ENCODE measurements at regions not wholly inside any gene's neighbourhood (a gene's known extent, or its start where the extent isn't known, plus 50 kb on each side); places are given as distances from the start of the nearest gene placed in this dataset.

GRCh38 chr11:30089921-30090320, 73.1 kb upstream of the KCNA4 start:
- Histone ChIP-seq H3K9me3 (no peaks in the 10 kb centered on the region), H3K4me1 (no peaks in the 10 kb centered on the region), H3K27me3 (no peaks in the 10 kb centered on the region), H3K27ac (no peak overlapping the region), H3K4me3 (no peak overlapping the region), H3K36me3 (no peaks in the 10 kb centered on the region)
- TF ChIP-seq, protein P1, sequence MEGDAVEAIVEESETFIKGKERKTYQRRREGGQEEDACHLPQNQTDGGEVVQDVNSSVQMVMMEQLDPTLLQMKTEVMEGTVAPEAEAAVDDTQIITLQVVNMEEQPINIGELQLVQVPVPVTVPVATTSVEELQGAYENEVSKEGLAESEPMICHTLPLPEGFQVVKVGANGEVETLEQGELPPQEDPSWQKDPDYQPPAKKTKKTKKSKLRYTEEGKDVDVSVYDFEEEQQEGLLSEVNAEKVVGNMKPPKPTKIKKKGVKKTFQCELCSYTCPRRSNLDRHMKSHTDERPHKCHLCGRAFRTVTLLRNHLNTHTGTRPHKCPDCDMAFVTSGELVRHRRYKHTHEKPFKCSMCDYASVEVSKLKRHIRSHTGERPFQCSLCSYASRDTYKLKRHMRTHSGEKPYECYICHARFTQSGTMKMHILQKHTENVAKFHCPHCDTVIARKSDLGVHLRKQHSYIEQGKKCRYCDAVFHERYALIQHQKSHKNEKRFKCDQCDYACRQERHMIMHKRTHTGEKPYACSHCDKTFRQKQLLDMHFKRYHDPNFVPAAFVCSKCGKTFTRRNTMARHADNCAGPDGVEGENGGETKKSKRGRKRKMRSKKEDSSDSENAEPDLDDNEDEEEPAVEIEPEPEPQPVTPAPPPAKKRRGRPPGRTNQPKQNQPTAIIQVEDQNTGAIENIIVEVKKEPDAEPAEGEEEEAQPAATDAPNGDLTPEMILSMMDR (IDR thresholded peaks at IDR 0.05), result no peak
- no peak for TF ChIP-seq POLR2A (IDR thresholded peaks at IDR 0.05)
- intact Hi-C loops (cut with DNase I; ENCODE audit: low total_unique reads), result no loop called here
- no peak for DNase-seq

DNA sequence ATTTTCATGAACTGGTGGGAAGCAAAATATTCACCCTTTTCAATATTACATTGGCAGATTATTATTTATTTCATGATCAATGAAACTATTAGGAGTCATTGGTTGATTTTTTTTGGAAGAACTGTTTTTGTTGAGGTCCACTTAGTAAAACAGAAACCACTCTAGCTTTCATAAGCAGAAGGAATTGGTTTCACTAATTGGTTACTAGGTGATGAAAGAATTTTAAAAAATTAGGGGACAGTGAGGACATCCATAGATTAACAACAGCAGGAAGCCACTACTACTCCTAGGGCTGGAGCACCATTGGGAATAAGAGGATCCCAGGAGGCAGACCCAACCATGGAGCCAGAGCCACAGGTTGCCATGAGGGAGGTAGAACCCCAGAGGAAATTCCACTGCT, 74.4 kb upstream of the KCNA4 start:
- H3K4me1 ChIP-seq, result no peaks in the 10 kb centered on the region
- no peaks in the 10 kb centered on the region for H3K9me3 ChIP-seq
- TF ChIP-seq, protein P1 (IDR thresholded peaks at IDR 0.05), result no peak
- no peak for TF ChIP-seq POLR2A (IDR thresholded peaks at IDR 0.05)
- intact Hi-C loops (cut with DNase I; ENCODE audit: low total_unique reads), result no loop called here
- DNase-seq, result no peak
- no peaks in the 10 kb centered on the region for H3K36me3 ChIP-seq
- H3K4me3 ChIP-seq, result no peak overlapping the region
- no peaks in the 10 kb centered on the region for H3K27me3 ChIP-seq
- no peak overlapping the region for H3K27ac ChIP-seq

- no peaks in the 10 kb centered on the region for H3K36me3 ChIP-seq
These were observed 74.9 kb upstream of the KCNA4 start for GRCh38 chr11:30091737-30092136.

GRCh38 chr11:30092518-30092917, 75.7 kb upstream of the KCNA4 start:
- Histone ChIP-seq H3K9me3 (no peaks in the 10 kb centered on the region), H3K4me1 (no peaks in the 10 kb centered on the region), H3K27ac (no peak overlapping the region), H3K36me3 (no peaks in the 10 kb centered on the region), H3K4me3 (no peak overlapping the region), H3K27me3 (no peaks in the 10 kb centered on the region)
- no peak for DNase-seq
- no peak for TF ChIP-seq POLR2A (IDR thresholded peaks at IDR 0.05)
- TF ChIP-seq, protein P1 (IDR thresholded peaks at IDR 0.05), result no peak
- intact Hi-C loops (cut with DNase I; ENCODE audit: low total_unique reads), result no loop called here

More at GRCh38 chr11:30091737-30092136, 74.9 kb upstream of the KCNA4 start:
- intact Hi-C loops (cut with DNase I; ENCODE audit: low total_unique reads), result no loop called here
- H3K9me3 ChIP-seq, result no peaks in the 10 kb centered on the region
- H3K4me3 ChIP-seq, result no peak overlapping the region
- H3K27me3 ChIP-seq, result no peaks in the 10 kb centered on the region
- no peak for DNase-seq
- TF ChIP-seq POLR2A (IDR thresholded peaks at IDR 0.05), result no peak
- TF ChIP-seq, protein P1 (IDR thresholded peaks at IDR 0.05), result no peak
- no peak overlapping the region for H3K27ac ChIP-seq
- no peaks in the 10 kb centered on the region for H3K4me1 ChIP-seq

DNA sequence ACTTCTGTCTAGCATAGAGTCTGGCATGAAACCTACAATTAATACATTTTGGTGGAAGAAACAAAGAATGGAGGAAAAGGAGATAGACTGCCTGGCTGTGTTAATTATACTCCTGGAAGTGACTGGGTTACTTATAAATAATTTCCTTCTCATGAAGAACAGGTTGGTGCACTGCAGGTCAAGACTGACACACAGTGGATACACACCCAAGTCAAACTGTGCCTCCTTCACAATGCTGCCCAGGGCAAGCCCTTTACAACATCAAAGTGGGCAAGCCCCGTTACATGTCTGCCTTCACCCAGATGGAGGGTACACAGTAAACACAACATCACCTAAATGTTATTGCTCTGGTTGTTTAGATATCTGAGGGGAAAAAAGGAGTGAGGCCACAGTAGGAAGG, 83.7 kb upstream of the KCNA4 start:
- no peak for DNase-seq
- Histone ChIP-seq H3K9me3 (no peaks in the 10 kb centered on the region), H3K4me1 (no peaks in the 10 kb centered on the region), H3K27ac (no peak overlapping the region), H3K4me3 (no peak overlapping the region), H3K27me3 (no peaks in the 10 kb centered on the region), H3K36me3 (no peaks in the 10 kb centered on the region)
- intact Hi-C loops (cut with DNase I; ENCODE audit: low total_unique reads), result no loop called here
- no peak for TF ChIP-seq POLR2A (IDR thresholded peaks at IDR 0.05)
- TF ChIP-seq, protein P1 (IDR thresholded peaks at IDR 0.05), result no peak

All from uterus (tissue), 3 donors.